NOMO-1 treated with DMSO at 0.1 percent for 48 hours (cell line): ENCODE measurements at regions not wholly inside any gene's neighbourhood (a gene's known extent, or its start where the extent isn't known, plus 50 kb on each side); places are given as distances from the start of the nearest gene placed in this dataset.

Experiments used
- DNase-seq: peaks from one replicate; lab custom pipeline; 2025; ENCODE audit not compliant: unreplicated experiment; lab: John Stamatoyannopoulos, UW

DNA sequence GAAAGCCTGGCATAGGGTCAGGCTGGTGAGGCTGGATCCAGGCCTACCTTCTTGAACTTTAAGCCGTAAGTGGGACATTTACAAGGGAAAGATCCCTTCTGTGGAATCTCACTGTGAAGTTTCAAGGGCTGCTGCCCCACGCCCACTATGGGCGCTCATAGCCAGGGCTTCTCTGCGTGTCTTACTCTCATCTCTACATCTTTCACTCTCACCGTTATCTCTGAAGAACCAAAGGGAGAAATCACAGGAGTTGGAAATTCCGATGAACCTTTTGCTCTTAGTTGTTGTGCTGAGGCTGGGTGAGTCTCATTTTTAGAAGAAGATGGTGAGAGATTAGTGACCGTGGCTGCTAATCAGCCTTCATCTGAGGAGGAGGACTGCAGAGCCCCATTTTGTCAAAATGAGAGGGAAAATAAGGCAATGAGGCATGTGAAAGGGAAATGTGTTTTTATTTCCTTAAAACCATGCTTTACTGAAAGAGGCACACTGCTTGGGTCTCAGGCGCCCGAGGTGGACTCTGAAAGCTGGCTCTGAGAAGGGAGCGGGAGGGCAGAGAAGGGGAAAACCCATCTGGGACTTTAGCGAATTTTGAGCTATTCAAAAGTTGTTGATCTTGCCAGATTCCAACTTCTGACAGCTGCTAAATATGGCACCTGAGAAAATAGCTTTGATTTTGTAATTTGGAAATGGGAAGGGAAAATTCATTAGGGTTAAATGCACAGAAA is 301.5 kb downstream of the CLIC5 start:
- DNase-seq = no peak
